B cell (primary cell): ENCODE measurements at regions not wholly inside any gene's neighbourhood (a gene's known extent, or its start where the extent isn't known, plus 50 kb on each side); places are given as distances from the start of the nearest gene placed in this dataset.

ENCODE experiments used
- CTCF ChIP-seq: fragments of 200-600 bp; IDR thresholded peaks from one replicate; pipeline ENCODE4 v1.8.0; 2022; ENCODE audit warnings: antibody characterized with exemption, mild to moderate bottlenecking
- EZH2 ChIP-seq: IDR thresholded peaks from 2 replicates; pipeline ENCODE4 v1.6.1; 2012; ENCODE audit warnings: borderline replicate concordance, low read depth, mild to moderate bottlenecking, moderate library complexity, low read length; ENCODE audit not compliant: insufficient read depth, poor library complexity, severe bottlenecking

GRCh38 chr6:142013287-142013686, 119.4 kb upstream of the GJE1 start:
- no peak for TF ChIP-seq CTCF
- no peak for TF ChIP-seq EZH2
